Vagina (tissue), 2 donors: ENCODE measurements at regions not wholly inside any gene's neighbourhood (a gene's known extent, or its start where the extent isn't known, plus 50 kb on each side); places are given as distances from the start of the nearest gene placed in this dataset.

Source experiments
- POLR2A ChIP-seq, 2 donors: fragments of 450-650 bp; IDR thresholded peaks; one replicate each; pipeline ENCODE4 v1.6.1; 2017; ENCODE audit warnings: antibody characterized with exemption in 2 of 2, mild to moderate bottlenecking in 2 of 2, moderate library complexity in 2 of 2
- TF ChIP-seq, protein P1 (sequence below), 3 experiments: fragments of 450-650 bp in 2 of 3; fragments of 200-600 bp in 1 of 3; sonication (generic) in 1 of 3; IDR thresholded peaks; one replicate each; pipeline ENCODE4 v1.5.1; 2017 to 2019; ENCODE audit warnings: antibody characterized with exemption in 3 of 3, mild to moderate bottlenecking in 2 of 3, moderate library complexity in 2 of 3

DNA sequence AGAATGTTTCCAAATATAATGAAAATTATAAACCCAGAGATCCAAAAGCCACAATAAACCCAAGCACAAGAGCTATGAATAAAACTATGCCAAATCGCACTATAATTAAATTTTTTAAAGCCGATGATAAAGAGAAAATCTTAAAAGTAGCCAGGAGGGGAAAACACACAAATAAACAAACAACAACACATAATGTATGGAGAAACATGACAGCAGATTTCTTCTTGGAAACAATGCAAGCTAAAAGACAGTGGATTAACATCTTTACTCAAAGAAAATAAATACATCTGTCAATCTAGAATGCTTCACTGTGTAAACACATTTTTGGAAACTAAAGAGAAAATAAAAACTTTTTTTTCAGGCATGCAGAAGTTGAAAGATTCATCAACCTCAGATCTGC, 53.0 kb upstream of the SMOX start:
- TF ChIP-seq, protein P1, sequence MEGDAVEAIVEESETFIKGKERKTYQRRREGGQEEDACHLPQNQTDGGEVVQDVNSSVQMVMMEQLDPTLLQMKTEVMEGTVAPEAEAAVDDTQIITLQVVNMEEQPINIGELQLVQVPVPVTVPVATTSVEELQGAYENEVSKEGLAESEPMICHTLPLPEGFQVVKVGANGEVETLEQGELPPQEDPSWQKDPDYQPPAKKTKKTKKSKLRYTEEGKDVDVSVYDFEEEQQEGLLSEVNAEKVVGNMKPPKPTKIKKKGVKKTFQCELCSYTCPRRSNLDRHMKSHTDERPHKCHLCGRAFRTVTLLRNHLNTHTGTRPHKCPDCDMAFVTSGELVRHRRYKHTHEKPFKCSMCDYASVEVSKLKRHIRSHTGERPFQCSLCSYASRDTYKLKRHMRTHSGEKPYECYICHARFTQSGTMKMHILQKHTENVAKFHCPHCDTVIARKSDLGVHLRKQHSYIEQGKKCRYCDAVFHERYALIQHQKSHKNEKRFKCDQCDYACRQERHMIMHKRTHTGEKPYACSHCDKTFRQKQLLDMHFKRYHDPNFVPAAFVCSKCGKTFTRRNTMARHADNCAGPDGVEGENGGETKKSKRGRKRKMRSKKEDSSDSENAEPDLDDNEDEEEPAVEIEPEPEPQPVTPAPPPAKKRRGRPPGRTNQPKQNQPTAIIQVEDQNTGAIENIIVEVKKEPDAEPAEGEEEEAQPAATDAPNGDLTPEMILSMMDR (IDR thresholded peaks at IDR 0.05) = no peak
- TF ChIP-seq POLR2A (IDR thresholded peaks at IDR 0.05) = no peak
